ENCODE measurements at regions not wholly inside any gene's neighbourhood (a gene's known extent, or its start where the extent isn't known, plus 50 kb on each side); places are given as distances from the start of the nearest gene placed in this dataset.
A peak's percentile ranks its signal among the peaks of the same experiment; 100 is the strongest.
"Not testable (repeated sequence)": the region's sequence is repeated elsewhere in the genome, so short reads cannot be mapped to it uniquely, and the experiment has no call there.

- no peak for DNase-seq (ENCODE audit: low spot score)
These were observed 235.1 kb downstream of the GADD45G start for GRCh38 chr9:89839952-89840351.

DNA sequence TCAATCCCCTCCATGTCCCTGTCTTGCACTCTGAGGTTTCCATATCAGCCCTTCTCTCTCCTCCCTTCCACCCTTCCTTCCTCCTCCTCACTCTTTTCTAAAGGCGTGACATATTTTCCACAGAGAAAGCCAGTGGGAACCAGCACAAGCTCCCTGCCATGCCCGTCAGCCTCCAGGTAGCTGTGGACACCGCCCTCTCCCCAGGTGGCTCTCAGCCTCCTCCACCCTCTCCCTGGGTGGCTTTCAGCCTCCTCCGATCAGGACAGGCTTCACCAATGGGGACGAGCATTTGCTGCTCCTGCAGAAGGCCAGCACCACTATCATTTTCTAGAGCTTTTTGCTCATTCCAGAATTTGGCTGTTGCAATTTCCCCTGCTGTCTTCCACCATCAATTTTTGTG is 236.6 kb downstream of the GADD45G start:
- no peak for DNase-seq (ENCODE audit: low spot score)

DNA sequence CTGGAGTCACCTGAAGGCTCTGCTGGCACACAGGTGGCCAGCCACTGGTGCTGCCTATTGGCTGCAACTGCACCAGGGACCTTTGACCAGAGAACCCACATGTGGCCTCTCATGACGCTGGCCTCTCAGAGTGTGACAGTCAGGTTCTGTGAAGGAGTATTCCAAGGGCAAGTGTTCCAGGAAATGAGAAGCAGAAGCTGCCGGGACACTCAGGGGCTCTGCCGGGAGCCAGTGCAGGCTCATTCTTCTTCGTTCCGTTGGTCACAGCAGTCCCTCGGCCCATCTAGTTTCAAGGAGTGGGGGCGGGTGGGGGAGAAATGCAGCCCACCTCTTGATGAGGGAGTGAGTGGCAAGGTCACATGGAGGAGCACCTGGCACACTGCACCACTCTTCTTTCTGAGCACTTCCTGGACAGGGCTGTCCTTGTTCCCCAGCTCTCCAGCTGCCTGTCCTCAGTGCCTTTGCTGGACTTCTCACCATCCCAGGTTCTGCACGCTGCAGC is 237.5 kb downstream of the GADD45G start:
- no peak for DNase-seq (ENCODE audit: low spot score)

- no peak for DNase-seq (ENCODE audit: low spot score)
These were observed 238.3 kb downstream of the GADD45G start for GRCh38 chr9:89843074-89843473.

DNA sequence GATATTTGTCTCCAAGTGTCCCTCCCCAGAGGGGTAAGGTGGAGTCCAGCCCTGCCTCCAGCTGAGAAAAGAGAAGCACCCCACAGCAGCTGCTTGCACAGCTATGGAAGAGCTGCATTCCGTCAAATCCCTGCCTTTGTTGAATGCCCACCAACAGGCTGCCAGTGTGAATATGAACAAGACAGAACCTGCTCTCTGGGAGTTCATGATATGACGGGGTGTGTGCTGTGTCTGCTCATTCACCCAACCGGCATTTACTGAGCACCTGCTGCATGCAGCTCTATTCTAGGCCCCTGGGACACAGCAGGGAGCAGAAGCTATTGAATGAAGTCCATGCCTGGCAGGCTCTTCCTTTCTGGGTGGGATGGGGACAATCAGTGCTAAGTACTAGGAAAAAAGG is 238.8 kb downstream of the GADD45G start:
- no peak for DNase-seq (ENCODE audit: low spot score)

DNA sequence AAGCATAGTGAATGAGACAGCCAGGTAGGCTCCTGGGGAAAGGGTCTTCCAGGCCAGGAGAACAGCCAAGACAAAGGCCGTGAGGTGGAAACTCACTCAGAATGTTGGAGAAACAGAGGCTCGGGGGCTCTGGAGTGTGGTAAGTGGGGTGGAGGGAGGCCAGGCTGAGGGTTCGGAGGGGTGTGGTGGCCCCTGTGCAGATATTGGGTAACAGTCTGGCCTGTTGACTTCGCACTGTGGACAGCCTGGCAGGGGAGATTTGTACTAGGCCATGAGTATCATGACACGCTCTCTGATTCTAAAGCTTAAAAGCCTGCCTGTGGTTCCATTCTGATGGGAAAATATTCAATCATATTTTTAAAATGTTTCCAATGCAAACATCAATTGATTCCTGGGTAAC is 239.3 kb downstream of the GADD45G start:
- DNase-seq (ENCODE audit: low spot score), result no peak

- DNase-seq (ENCODE audit: low spot score), result no peak
These were observed 239.7 kb downstream of the GADD45G start for GRCh38 chr9:89844535-89844934.

- DNase-seq (ENCODE audit: low spot score), result no peak
These were observed 240.5 kb downstream of the GADD45G start for GRCh38 chr9:89845321-89845720.

DNA sequence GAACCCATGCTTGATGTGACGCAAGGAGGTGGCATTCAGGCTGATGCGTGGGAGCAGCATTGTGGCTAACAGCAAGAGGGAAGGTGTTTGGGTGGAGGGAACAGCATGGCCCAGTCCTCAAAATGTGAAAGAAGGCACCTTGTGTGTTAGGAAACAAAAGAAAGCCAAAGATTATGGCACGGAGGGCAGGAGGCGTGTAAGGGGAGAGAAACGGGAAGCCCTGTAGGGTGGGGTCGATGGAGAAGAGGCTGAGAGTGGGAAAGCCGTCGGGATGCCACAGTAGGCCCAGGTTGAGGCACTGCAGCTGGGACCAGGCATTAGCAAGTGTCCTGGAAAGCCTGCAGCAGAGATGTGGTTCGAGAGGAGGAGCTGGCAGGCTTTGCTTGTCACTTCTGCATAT is 241.1 kb downstream of the GADD45G start:
- no peak for DNase-seq (ENCODE audit: low spot score)

DNA sequence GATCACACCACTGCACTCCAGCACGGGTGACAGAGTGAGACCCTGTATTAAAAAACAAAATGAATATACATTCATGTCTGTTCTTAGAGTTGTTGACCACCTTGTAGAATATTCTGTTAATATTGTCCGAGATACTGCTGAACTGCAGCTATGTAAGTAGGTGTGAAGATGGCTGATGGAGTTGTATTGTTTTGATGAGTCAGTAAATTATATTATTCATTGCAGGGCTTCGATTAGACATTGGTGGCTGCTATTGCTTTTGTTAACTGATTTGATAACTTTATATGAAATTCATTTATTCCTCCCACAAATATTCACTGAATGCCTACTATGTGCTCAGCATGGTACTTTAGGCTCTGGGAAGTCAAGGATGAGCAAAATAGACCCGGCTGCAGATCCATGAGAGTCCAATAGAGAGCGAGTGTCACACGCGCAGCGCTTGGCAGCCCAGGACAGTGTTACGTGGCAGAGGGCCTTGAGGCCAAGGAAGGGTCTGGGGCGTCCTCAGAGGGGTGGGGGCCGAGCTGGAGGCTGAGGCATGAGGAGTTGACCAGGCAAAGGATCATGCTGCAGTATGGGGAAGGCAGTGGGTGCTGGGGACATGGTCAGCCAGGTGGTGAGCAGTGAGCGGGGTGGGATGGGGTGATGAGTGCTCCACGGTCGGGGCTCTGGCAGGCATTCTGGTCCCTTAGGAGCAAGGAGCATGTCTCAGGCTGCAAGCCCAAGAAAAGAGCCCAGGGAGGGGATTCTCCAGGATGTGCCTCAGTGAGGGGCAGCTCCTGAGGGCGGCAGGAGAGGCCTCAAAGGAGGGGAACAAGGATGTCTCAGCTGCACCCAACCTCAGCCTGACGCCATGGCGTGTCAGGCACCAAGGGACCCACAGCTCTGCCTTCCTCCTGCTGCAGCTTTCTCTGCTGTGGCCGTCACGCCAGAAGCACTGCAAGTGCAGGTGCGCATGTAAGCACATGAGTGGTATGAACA is 243.5 kb downstream of the GADD45G start:
- no peak for DNase-seq (ENCODE audit: low spot score)

- no peak for DNase-seq (ENCODE audit: low spot score)
These were observed 244.3 kb downstream of the GADD45G start for GRCh38 chr9:89849096-89849495.

GRCh38 chr9:89850153-89850552 is 245.3 kb downstream of the GADD45G start:
- no peak for DNase-seq (ENCODE audit: low spot score)

DNA sequence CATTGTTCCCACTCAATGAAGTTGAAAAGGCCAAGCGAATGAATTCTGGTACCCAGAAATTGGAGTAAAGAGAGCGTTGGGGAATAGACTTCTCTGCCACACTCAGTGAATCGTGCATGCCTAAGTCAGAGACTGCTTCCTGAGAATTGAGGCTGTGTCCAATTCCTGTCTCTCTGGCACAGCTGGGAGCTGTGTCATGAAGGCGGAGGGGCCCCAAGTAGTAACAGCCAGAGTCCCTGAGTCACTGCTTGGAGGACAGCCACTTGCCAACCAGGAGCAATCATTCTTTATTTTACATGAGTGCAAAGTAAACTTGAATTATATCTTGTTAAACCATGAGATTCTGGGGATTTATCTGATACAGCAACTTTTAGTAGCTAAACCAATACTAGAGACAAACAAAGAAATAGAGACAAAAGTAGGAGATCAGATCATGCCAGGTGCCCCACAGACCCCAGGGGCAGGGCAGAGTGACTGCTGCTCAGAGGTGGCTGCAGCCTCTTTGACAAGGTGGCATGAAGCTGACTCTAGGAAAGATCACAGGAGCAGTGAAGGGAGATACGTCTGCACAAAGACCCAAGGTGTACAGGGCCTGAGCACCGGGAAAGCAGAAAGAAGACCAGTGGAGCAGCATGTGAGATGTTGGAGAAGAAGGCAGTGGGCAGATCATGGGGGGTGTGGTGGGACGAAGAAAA is 246.0 kb downstream of the GADD45G start:
- DNase-seq (ENCODE audit: low spot score), result no peak

DNA sequence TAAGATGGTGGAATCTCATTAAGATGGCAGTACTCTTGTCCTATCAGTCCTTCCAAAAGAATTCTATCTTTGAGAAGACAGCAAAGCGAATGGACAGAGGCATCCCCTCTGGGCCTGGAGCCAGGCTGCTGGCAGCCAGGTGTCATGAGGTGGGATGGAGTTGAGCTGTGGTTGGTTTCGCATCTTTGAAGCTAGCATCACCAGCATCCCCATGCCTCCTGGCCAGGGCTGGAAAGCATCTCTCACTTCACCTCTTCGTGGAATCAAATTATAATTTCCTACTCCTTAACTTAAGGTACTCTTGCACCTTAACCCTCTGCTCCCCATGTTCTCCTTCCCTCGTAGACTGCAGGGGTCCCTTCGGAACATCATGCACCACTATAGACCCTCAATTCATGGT is 248.3 kb downstream of the GADD45G start:
- no peak for DNase-seq (ENCODE audit: low spot score)

GRCh38 chr9:89853931-89854330 is 249.1 kb downstream of the GADD45G start:
- no peak for DNase-seq (ENCODE audit: low spot score)

- no peak for DNase-seq (ENCODE audit: low spot score)
These were observed 250.1 kb downstream of the GADD45G start for GRCh38 chr9:89854715-89855475.

DNA sequence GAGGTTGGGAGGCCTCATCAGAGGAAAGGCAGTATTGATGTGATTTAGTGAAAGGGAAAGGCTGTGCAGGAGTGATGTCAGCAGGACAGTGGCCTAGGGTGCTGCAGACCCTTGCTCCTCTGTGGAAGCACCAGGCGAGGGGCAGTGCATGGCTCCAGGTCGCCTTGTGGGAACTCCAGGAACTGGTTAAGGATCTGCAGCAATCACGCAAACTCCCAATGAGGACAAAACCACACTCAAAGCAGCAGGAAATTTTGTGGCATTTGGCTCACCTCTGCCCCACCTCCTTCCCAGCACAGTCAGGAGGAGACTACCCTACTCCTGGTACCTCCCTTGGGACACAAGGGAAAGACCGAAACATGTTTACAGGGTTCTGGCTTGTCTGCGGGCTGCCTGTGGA is 251.5 kb downstream of the GADD45G start:
- DNase-seq (ENCODE audit: low spot score), result not testable (repeated sequence)

DNA sequence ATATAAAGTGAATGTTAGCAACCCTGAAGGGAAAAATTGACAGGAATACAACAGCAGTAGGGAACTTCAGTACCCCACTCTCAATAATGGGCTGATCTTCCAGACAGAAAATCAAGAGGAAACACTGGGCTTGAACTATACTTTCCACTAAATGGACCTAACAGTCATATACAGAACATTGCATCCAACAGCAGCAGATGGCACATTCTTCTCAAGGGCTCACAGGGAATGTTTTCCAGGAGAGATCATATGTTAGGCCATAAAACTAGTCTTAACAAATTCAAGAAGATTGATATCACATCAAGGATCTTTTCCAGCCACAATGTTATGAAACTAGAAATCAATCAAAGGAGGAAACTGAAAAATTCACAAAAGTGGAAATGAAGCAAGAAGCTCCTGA is 252.1 kb downstream of the GADD45G start:
- not testable (repeated sequence) for DNase-seq (ENCODE audit: low spot score)

DNA sequence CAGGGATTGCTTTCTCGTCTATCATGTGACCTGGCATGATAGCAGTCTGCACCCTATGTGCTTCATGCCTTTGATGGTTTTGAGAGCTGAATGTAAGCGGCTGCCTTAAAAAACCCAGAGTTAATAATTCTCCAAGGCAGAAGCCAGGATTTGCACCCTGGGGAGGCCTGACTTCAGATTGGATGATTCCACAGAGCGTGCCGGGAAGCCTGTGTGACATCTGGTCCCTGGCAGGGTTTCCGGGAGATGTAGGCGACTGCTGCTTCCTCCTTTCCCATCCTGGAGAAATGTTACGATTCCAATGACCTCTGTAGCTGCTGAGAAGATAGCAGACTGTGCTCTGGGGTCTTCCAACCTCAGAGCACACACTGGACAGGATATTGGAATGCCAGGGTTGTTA is 255.0 kb downstream of the GADD45G start:
- peak; percentile 5 for DNase-seq (ENCODE audit: low spot score)

DNA sequence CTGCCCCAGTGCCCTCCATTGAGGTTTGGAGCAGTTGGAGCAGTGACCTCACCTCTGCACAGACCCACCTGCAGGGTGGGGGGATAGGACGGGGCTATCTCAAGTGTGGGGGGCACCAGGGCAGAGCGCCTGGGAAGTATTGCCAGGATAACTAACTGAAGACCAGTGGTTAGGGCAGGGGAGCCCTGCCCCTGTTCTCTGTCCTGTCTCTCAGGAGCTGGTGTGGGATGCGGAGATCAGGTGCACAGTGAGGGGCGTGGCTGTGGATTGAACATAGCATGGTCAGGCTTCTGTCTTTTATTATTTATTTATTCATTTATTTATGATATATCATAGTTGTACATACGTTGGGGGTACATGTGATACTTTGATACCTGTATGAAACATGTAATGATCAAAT is 256.6 kb downstream of the GADD45G start:
- DNase-seq (ENCODE audit: low spot score), result not testable (repeated sequence)

DNA sequence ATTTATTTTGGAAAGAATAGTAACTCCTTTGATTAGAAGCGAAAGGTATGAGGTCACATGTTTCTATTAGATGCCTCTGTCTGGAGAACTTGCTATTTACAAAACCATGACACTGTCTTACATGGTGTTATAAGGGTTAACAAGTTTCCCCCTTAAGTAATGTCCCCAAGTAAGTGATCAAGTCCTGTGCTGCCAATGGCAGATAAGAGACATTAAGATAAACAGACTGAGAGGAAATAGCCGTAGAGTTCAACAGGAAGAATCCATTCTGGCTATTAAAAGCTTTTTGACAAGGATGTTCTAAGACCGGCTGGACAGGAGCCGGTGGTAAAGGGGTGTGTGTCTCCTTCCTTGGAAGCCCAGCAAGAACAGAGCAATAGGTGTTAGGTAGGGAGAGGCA is 257.5 kb downstream of the GADD45G start:
- DNase-seq (ENCODE audit: low spot score), result no peak

GRCh38 chr9:89863141-89863540 is 258.3 kb downstream of the GADD45G start:
- DNase-seq (ENCODE audit: low spot score), result no peak
